Hematopoietic multipotent progenitor cell treated with erythropoietin and hydrocortisone succinate and interleukin-3 and kit ligand, for 17 days (in vitro differentiated cells): ENCODE measurements at regions not wholly inside any gene's neighbourhood (a gene's known extent, or its start where the extent isn't known, plus 50 kb on each side); places are given as distances from the start of the nearest gene placed in this dataset.
"Not testable (repeated sequence)": the region's sequence is repeated elsewhere in the genome, so short reads cannot be mapped to it uniquely, and the experiment has no call there.

Source experiments
- DNase-seq: peaks from one replicate; pipeline ENCODE4 v3.0.0-alpha.2; 2015; ENCODE audit warnings: low spot score

DNA sequence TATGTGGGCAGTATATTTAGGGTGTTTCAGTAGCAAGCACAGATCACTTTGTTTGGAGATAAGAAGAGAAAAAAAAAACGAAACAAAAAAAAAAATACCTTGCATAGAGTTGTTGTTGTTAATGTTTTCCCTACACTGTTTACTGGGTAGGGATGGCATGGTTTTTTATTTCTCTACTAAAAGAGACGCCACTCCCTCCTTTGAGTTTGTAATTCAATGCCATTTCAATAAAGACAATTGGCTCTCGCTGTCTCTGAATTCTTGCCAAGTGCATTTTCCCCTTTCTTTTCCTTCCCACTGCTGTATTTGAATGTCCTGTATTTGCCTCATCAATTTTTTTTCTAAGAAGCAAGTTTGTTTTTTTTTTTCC, 213.9 kb upstream of the UBASH3B start:
- no peak for DNase-seq

DNA sequence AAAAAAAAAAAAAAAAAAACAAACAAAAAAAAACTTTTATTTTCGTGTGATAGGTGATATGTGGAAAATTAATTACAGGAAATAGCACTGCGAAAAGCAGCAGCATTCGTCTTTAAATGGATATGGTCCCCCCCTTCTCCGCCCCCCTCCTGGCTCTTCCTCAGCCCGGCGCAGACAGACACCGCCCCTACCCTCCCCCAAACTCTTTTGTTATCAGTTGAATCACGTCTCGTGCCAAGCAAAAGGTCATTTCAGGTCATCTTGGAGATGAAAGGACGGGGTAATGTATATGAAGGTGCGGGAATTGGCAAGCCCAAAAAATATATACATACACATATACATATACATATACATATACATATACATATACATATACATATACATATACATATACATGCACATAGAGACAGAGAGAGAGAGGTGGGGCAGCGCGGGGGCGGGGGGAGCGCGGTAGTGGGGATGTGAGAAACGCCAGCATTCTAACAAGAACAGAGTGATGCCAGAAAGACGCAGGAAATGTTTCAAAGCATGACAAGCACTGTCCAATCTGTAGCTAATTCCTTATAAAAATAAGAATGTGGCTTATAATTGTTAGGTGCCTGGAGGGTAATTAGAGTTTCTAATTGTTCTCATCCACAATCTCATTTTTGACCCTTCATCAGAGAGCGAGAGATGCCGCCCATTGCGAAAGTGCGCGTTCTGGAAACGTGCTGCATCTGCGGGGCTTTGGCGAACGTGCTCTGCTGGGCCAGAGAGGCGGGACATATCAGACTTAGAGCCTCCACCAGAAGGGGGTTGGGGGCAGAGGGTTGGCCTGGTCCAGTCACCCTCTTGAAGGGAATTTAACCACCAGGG, 214.5 kb upstream of the UBASH3B start:
- no peak for DNase-seq

DNA sequence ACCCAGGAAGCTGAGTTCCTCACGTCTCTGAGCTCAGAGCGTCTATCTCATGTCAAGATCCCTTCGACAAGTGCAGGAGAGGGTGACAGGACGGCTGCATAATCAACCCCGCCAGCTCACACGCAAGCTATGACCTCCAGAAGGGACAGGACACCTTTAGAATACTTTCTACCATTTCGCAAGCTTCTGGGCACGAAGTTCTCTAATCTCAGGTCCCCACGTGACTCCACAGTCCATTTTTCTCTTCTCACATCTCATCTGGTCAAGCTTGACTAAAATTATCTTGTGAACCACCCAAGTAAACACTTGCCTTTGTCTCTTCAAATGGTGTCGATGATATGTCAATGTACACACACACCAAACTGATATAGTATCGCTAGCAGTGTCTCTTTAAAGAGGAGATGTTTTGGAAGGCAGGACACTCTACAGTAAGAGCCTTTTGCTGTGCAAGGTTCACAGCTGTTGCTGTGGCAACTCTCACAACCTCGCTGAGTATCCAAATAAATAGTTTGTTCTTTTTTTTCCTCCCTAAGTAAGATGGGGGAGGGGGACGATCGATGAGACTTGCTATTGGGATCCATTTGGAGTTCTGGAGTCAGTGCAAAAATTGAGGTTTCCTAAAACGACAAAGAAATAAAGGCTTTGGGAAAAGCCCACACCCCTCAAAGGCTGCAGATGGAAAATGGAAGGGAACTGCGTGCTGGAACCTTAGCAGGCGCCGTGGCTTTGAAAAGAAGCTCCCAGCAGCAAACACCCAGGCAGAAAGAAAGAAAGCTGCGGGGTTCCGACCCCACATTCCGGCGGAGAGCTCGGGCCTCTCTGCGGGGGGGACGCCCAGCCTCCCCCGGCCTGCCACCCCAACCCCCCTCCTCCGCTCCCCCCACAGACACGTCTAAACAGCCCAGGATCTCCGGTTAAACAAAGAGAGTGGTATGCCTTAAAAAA, 215.4 kb upstream of the UBASH3B start:
- no peak for DNase-seq

DNA sequence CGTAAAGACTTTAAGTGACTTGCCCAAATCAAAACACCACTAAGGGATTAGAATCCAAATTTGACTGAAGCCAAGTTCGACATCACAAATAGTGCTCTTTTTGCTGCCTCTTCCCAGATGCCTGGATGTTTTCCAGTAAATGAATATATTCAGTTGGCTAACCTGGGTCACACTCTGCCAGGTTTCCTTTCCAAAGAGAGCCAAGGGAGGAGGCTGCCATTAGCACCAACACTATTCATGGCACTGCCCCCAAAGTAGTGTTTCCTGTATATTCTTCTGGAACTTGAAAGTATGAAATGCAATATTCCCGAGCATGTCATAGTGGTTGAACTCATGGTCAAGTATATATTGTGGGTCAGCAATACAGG, 219.3 kb upstream of the UBASH3B start:
- no peak for DNase-seq

DNA sequence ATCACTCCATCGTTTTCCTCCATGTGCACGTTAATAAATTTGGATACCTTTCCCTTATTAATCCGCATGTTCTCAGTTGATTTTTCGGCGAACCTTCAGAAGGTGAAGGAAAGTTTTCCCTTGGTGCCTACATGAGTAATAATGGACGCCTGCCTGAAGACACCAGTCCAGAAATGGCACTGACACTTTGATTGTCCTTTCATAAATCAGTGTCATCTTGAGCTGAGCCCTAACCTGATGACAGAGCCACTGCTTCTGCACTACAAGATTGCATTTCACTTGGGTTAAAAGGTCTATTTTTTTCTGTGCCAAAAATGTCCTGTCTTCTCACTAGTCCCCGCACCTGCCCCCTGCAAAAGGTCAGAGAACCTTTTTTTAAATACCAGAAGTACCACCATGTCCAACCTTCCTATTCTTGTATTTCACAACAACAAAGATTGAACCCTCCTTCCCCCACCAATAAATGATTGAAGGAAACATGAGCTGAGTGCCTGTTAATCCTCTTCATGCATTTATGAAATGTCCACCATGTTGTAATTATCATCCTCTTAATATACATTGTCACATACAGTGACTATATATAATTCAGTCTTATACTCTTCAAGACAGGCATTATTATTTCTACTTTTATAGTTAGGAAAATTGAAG, 219.9 kb upstream of the UBASH3B start:
- no peak for DNase-seq

DNA sequence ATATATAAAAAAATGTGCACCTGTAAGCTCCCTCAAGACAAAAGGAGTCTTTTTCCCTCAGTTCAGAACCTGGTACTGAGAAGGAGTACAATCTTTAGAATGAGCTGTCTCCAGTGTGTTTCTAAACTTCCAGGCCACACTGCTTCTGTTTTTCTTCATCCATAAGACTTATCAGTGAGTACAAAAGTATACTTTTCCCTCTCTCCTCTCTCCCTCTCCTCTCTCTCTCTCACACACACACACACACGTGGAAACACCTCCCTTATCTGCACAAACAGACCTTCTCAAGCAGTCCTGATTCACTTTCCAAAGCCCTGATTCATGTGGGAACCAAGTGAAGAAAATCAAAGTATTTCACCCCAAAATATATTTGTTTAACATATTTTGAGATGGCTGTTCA, 220.7 kb upstream of the UBASH3B start:
- no peak for DNase-seq

DNA sequence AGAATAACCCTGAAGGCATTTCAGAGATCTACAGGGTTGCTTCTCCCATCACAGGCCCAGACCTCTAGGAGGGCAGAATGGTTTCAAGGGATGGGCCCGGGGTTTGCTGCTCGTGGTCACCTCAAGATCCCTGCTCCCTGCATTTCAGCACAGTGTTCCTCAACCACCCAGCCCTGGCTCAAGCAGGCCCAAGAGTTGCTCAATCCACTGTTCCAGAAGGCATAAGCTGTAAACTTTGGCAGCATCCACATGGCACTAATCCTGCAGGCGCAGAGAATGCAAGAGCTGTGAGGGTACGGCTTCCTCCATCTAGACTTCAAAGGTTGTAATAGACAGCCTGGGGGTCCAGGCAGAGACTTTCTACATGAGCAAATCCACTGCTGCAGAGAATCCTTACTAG, 225.0 kb upstream of the UBASH3B start:
- DNase-seq, result no peak

DNA sequence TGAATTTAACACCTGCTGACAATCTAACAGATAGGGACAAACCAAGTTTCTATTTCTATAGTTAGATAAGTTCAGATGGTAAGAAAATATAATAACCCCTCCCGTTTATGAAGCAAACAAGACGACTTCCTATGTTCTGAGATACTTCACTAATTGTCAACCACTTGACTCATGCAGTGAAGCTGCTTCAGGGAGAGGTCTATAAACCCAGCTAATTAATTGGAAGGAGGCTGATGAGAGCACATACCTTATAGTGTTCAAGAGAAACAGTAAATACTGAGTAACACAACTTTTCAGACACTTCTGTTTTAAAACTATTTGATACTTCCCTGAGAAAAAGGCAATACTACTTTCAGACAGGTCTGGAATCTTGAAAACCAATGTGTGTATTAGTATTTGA, 229.4 kb upstream of the UBASH3B start:
- DNase-seq, result no peak

DNA sequence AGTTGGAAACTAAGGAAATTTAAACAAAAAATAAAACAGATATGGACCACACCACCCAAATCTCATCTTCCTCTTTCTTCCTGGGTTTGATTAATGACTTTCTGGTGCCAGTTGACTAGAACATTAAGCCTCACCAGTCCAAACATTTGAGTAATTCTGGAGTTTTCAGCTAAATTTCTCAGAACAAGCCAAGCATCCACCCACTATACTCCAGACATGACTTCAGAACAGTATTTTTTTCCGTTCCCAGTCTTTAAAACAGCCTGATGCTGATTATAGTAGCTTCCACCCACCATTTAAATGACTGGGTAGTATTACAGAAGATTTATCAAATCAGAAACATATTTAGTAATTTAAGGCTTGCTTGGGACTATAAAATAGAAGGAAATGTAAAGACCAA, 230.9 kb upstream of the UBASH3B start:
- DNase-seq, result no peak

DNA sequence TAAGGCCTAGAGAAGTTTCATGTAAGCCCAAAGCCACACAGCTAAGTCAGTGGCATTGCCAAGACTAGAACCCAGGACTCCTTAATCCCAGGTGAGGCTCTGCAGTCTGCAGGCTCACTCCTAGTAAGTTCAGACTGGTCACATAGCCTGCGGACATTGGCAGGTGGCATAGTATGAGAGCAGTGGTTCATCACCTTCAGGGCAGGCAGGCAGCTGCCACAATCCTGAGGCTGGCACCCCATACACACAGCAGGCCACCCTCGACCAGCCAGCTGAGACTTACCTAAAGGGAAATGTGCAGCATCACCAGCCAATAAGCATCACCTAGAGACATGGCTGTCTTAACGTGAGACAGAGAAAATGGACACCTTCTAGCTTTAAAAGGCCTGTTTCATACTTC, 231.6 kb upstream of the UBASH3B start:
- no peak for DNase-seq

DNA sequence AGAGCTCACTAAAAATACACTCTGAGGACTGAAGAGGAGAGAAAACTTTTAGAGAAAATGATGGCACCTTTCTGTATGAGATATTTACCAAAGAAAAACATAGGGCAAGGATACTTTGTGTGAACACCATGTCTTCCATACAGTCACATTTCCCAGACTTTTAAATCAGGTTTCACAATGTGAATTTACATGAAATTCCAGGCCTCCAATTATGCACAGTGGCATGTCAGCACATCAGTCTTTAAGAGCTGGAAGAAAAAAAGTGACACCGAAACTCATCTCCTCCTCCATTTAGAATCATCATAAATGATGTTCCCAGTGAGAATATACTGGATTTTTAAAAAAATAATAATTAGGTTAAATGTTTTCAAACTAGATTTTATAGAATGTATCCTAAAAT, 232.2 kb upstream of the UBASH3B start:
- no peak for DNase-seq

DNA sequence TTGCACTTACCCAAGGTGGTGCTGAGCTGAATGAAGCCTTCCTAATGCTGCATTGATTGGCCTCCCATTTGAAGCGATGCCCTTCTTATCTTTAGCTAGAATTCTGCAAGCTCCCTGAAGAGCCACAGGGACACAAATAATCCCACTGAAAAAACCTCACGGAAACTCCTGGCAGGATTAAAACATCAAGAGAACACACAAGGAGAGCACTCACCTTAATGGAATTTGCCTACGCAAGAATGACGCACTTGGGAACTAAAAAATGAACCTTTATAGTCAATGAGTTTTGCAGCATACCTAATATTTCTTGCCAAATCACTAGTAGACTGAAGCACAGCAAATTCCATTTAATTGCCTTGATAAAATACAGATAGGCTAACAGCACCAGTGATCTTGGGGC, 232.8 kb upstream of the UBASH3B start:
- no peak for DNase-seq

DNA sequence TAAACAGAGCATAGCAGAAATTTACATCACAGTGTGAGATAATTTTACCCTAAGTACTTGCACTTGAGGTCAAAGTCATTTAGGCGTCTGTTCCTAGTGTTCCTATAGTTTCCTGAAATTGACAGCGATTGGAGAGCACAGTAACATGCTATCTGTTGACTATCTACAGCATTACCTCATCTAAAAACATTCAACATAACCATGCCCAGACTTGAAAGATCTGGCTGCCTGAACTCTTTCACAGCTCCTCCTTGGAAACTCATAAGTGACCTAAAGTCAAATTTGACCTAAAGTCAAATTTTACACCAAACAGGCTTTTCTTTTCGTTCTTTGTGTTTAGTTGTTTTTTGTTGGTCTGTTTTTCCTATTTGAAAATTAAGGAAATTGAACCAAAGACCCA, 233.8 kb upstream of the UBASH3B start:
- no peak for DNase-seq

DNA sequence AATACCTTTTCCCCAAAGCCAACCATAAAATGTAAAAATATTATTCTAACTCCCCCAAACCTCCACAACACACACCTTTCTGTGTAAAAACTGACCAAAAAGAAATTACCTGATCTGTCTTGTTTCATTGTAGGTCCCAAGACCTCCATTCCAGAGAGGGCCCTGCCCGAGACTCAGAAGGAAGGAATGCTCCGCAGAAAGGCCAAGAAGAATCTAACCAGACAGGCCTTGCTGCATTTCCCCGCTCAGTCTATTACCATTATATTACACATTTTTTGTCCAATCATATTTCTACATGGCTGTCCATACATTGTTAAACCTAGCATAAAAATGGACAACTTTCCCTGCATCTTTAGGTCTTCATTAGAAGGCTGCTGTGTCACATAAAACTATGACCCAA, 237.5 kb upstream of the UBASH3B start:
- no peak for DNase-seq

DNA sequence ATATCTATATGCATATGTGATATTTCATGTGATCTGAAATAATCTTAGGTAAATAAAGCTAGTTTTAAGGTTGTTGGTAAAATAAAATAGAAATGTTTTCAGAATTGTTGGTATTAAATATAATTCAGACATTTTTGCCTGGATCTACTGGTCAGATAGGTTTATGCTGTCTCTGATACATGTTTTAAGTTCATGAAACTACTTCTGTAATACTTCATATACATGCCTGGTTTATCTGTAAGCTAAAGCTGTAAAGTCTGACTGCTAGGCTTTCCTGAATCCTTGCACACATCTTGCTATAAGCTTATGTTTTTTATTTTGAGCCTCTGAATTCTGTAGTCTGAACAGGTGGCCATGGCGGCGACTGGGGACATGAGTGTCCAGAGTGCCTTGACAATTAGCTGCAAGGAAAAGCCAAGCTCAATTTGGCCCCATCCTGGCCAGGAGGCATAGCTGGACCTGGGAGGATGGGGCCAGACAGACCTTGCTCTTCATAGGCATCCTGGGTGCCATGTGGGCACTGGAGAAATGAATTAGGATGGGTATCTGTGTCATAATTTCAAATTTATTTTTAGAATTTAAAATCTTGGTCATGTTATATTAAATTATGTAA, 241.0 kb upstream of the UBASH3B start:
- no peak for DNase-seq

DNA sequence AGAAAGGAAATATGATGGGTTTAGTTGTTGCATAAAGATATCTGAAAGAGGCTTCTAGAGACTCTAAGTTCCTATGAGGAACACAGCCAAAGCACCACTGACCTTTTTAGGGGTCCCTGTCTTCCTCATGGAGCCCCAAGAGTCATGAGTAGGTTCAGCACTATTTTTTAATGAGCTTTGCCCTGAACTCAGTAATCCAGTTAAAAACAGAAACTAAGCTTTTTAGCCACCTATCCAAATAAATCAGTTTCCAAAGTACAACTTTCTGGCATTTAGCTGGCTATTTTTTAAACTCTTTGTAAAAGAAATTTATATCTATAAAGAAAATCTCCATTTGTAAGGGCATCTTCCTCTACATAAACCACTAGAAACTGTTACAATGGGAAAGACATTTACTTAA, 241.8 kb upstream of the UBASH3B start:
- no peak for DNase-seq

DNA sequence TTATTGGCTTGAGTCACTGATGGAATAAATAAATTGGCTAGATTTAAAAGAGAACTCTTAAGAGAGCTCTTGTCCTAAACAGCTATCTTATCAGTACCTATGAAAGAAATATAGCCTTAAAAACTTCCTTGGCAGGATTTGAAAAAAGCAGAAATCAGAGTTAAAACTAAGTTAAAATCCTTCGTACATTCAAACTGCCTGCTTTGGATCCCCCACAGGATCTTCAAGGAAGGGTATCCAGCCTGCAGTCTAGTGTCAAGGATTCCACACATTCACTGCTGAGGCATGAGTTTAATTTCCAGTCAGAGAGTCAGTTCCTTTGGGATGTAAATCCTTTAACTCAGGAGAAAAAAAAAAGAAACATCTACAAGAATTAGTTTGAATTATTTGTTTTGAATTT, 242.9 kb upstream of the UBASH3B start:
- no peak for DNase-seq

DNA sequence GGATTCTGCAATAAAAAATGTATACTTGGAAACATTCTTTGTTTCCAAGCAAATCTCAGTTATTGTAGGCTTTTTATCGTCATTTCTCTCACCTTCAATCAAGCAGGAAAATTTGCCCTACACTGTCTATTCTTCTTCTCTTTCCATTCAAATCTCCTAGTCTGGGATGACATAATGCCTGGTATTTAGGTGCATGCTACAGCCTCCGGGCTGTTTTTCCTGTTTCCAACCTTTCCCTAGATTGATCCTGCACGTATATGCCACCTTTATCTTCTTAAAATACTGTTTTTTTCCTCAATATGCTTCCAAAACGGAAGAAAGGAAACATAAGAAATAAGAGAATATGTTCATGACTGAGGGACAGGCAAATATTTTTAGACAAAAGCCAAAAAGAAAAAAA, 249.1 kb upstream of the UBASH3B start:
- no peak for DNase-seq

DNA sequence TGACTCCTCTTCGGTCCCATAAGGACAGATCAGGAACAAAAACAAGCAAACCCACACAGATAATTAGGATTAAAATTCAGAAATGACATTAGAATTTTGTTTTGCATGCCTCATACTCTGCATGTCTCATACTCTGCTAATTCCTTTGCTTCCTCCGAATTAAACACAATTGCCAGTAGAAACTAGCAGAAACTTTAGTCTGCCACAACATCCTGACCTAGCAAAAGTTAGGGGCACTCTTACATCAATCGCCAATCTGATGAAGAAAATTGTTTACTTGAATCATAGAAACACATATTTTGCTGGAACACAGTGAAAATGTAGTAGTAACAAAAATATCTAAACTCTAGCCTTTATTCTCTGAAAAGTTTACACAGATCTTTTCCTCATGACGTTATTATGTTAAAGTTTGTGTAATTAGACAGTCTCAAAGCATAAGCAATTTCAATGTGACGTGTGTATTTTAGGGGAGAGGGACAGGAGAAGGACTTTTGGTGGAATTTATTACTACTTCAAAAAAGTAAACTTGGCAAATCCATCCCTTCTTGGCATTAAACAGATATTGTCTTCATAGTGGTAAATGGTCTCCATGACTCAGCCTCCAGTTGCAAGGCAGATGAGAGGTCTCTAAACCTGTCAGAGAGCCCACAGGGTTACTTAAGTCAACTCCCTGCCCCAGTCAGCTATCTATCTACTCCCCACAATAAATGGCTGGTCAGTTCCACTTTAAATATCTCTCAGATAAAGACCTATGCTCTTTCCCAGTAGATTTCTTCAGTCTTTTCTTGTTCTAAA, 249.8 kb upstream of the UBASH3B start:
- DNase-seq, result no peak

DNA sequence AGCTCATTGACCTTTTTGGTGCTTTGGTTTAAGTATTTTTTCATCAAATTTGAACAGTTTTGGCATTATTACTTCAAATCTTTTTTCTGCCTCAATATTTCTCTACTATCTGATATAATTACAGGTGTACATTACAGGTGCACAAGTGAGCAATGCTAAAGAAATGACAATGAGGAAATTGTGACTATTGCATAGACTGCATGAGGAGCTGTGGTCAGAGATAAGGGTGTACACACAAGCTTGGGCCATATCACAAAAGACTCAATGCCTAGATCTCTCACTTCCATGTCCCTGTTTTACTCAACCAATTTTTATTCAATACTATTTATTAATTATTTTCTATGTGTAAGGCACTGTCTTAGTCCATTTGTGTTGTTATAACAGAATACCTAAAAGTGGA, 251.0 kb upstream of the UBASH3B start:
- DNase-seq, result no peak

DNA sequence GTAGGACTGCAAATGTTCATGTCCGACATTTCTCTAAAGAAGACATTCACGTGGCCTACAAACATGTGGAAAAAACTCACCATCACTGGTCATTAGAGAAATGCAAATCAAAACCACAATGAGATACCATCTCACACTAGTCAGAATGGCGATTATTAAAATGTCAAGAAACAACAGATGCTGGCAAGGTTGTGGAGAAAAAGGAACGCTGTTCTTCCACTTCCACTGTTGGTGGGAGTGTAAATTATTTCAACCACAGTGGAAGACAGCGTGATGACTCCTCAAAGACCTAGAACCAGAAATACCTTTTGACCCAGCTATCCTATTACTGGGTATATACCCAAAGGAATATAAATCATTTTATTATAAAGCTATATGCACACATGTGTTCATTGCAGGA, 253.9 kb upstream of the UBASH3B start:
- DNase-seq, result not testable (repeated sequence)

DNA sequence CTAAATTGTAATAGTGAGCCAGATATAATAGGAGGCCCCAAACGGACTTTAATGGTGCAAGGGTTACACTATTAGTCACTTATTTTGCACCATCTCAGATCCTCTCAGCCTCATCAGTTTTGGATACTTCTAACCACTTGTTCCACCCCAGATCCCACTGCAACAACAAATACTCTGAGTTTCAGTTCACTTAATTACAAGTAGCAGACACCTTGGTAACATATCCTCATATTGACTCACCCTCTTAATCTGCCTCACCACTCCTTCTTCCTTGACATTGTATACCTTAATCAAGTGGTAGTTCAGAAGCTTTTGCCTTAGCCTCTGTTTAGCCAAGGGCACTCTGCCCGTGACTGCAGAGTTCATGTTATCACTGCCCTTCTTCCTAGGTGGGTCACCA, 256.1 kb upstream of the UBASH3B start:
- no peak for DNase-seq
